Mesendoderm (in vitro differentiated cells): ENCODE measurements at regions not wholly inside any gene's neighbourhood (a gene's known extent, or its start where the extent isn't known, plus 50 kb on each side); places are given as distances from the start of the nearest gene placed in this dataset.

Experiments
- DNase-seq: peaks from one replicate; pipeline ENCODE4 v3.0.0; 2013
- H2AK5ac ChIP-seq: 2 replicates; pipeline ENCODE4 v1.6.1; 2013; ENCODE audit warnings: low read length, inconsistent platforms
- H2BK120ac ChIP-seq: 2 replicates; pipeline ENCODE4 v1.6.1; 2013; ENCODE audit warnings: low read depth, mild to moderate bottlenecking, low read length, moderate library complexity, mixed read lengths
- H2BK15ac ChIP-seq: replicated peaks from 2 replicates; pipeline ENCODE4 v1.6.1; 2013; ENCODE audit warnings: low read depth, mild to moderate bottlenecking, moderate library complexity
- H2BK5ac ChIP-seq: 2 replicates; pipeline ENCODE4 v1.6.1; 2013; ENCODE audit warnings: low read length, inconsistent platforms
- H3K18ac ChIP-seq: 2 replicates; pipeline ENCODE4 v1.6.1; 2013; ENCODE audit warnings: mild to moderate bottlenecking, low read length, mixed read lengths
- H3K23ac ChIP-seq: one replicate; pipeline ENCODE4 v1.6.1; 2013; ENCODE audit warnings: low read length
- H3K27ac ChIP-seq: 2 replicates; pipeline ENCODE4 v1.5.1; 2013; ENCODE audit warnings: low read depth, mild to moderate bottlenecking, inconsistent platforms, low read length, moderate library complexity
- H3K27me3 ChIP-seq: 2 replicates; pipeline ENCODE4 v1.6.1; 2013; ENCODE audit warnings: low read length, control low read depth, mild to moderate bottlenecking, inconsistent platforms; ENCODE audit not compliant: insufficient read depth, poor library complexity
- H3K36me3 ChIP-seq: 2 replicates; pipeline ENCODE4 v1.6.1; 2013; ENCODE audit warnings: low read length, inconsistent platforms; ENCODE audit not compliant: control insufficient read depth, insufficient read depth
- H3K4ac ChIP-seq: one replicate; pipeline ENCODE4 v1.6.1; 2013; ENCODE audit warnings: low read depth, mild to moderate bottlenecking, low read length, moderate library complexity
- H3K4me1 ChIP-seq: 2 replicates; pipeline ENCODE4 v1.6.1; 2013; ENCODE audit warnings: low read depth, low read length, inconsistent platforms; ENCODE audit not compliant: control insufficient read depth
- H3K4me2 ChIP-seq: 2 replicates; pipeline ENCODE4 v1.6.1; 2013; ENCODE audit warnings: low read length
- H3K4me3 ChIP-seq: 2 replicates; pipeline ENCODE4 v1.5.1; 2013; ENCODE audit warnings: mild to moderate bottlenecking, low read length
- H3K56ac ChIP-seq: one replicate; pipeline ENCODE4 v1.6.1; 2013; ENCODE audit warnings: low read length
- H3K79me1 ChIP-seq: 2 replicates; pipeline ENCODE4 v1.6.1; 2013; ENCODE audit warnings: low read length, inconsistent platforms
- H3K79me2 ChIP-seq: 2 replicates; pipeline ENCODE4 v1.6.1; 2013; ENCODE audit warnings: mild to moderate bottlenecking, low read length; ENCODE audit not compliant: control insufficient read depth, insufficient read depth
- H3K9ac ChIP-seq: 2 replicates; pipeline ENCODE4 v1.6.1; 2013; ENCODE audit warnings: low read length, inconsistent platforms
- H4K5ac ChIP-seq: one replicate; pipeline ENCODE4 v1.6.1; 2013; ENCODE audit warnings: low read length
- H4K8ac ChIP-seq: one replicate; pipeline ENCODE4 v1.6.1; 2013; ENCODE audit warnings: low read depth, mild to moderate bottlenecking, control low read depth, low read length, moderate library complexity
- WGBS: extraction: QIAGEN DNeasy Blood & Tissue Kit; methylation state at CpG from one replicate; pipeline ENCODE4 v1.1.7; 2013; ENCODE audit warnings: low lambda C conversion rate, missing lambda C conversion rate; ENCODE audit not compliant: insufficient coverage; ENCODE audit errors: extremely low coverage; 5-methylcytosine and 5-hydroxymethylcytosine counted together

- H3K18ac ChIP-seq, result no peak overlapping the region
- H2BK5ac ChIP-seq, result no peak overlapping the region
- no peaks in the 10 kb centered on the region for H3K79me2 ChIP-seq
- no peak overlapping the region for H2BK15ac ChIP-seq
- H4K8ac ChIP-seq, result no peak overlapping the region
- H2BK120ac ChIP-seq, result no peak overlapping the region
- no peaks in the 10 kb centered on the region for H3K79me1 ChIP-seq
- WGBS, result no CpG with 5 or more reads among the region's 2 CpGs
- H2AK5ac ChIP-seq, result no peak overlapping the region
- no peak overlapping the region for H3K4me2 ChIP-seq
- H3K9ac ChIP-seq, result no peak overlapping the region
- no peak overlapping the region for H3K56ac ChIP-seq
- no peak overlapping the region for H3K4me3 ChIP-seq
- no peaks in the 10 kb centered on the region for H3K27me3 ChIP-seq
- H3K23ac ChIP-seq, result no peak overlapping the region
- H3K27ac ChIP-seq, result no peak overlapping the region
- H3K4ac ChIP-seq, result no peak overlapping the region
- no peak for DNase-seq
- H3K36me3 ChIP-seq, result no peaks in the 10 kb centered on the region
- H4K5ac ChIP-seq, result no peak overlapping the region
- no peaks in the 10 kb centered on the region for H3K4me1 ChIP-seq
Observed at GRCh38 chr12:107488666-107489065, 196.9 kb upstream of the PWP1 start.

GRCh38 chr12:107490010-107490409 lies 195.6 kb upstream of the PWP1 start:
- H3K79me1 ChIP-seq, result no peaks in the 10 kb centered on the region
- no peak overlapping the region for H2BK15ac ChIP-seq
- no peak overlapping the region for H3K4ac ChIP-seq
- H4K5ac ChIP-seq, result no peak overlapping the region
- no peak overlapping the region for H4K8ac ChIP-seq
- H2AK5ac ChIP-seq, result no peak overlapping the region
- H3K36me3 ChIP-seq, result no peaks in the 10 kb centered on the region
- H3K23ac ChIP-seq, result no peak overlapping the region
- no peaks in the 10 kb centered on the region for H3K79me2 ChIP-seq
- no peak overlapping the region for H3K56ac ChIP-seq
- no CpG with 5 or more reads among the region's 3 CpGs for WGBS
- H3K4me1 ChIP-seq, result no peaks in the 10 kb centered on the region
- no peak overlapping the region for H3K27ac ChIP-seq
- no peak overlapping the region for H3K18ac ChIP-seq
- H3K4me2 ChIP-seq, result no peak overlapping the region
- H3K9ac ChIP-seq, result no peak overlapping the region
- no peak for DNase-seq
- H2BK5ac ChIP-seq, result no peak overlapping the region
- H3K27me3 ChIP-seq, result no peaks in the 10 kb centered on the region
- H2BK120ac ChIP-seq, result no peak overlapping the region
- no peak overlapping the region for H3K4me3 ChIP-seq

DNA sequence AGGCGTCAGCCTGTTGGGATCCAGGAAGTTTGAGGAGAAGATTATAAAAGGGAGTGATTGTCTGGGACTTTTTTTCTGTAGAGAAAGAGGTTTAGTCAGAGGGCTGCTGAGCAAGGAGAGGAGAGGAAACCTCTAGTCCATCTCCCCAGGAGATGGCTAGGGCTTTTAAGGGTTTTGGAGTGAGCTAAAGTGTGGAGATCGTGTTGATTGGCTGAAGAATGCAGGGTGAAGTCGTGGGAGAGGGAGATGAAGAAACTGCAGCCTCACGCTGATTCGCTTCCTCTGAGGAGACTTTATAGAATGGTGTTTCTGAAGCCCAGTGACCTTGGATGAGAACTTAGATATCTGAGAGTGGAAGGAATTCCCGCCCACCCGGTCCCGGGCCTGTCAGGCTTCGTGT lies 193.7 kb upstream of the PWP1 start:
- no CpG with 5 or more reads among the region's 9 CpGs for WGBS
- H3K4ac ChIP-seq, result no peak overlapping the region
- no peak overlapping the region for H3K4me2 ChIP-seq
- no peak overlapping the region for H4K5ac ChIP-seq
- H3K79me2 ChIP-seq, result no peaks in the 10 kb centered on the region
- no peaks in the 10 kb centered on the region for H3K27me3 ChIP-seq
- no peak overlapping the region for H3K56ac ChIP-seq
- no peak overlapping the region for H3K18ac ChIP-seq
- no peak overlapping the region for H3K27ac ChIP-seq
- no peaks in the 10 kb centered on the region for H3K36me3 ChIP-seq
- DNase-seq, result peak; percentile 42
- H3K79me1 ChIP-seq, result no peaks in the 10 kb centered on the region
- no peak overlapping the region for H3K4me3 ChIP-seq
- no peak overlapping the region for H2BK5ac ChIP-seq
- H4K8ac ChIP-seq, result no peak overlapping the region
- no peak overlapping the region for H2AK5ac ChIP-seq
- no peak overlapping the region for H3K9ac ChIP-seq
- H3K4me1 ChIP-seq, result no peaks in the 10 kb centered on the region
- H2BK120ac ChIP-seq, result no peak overlapping the region
- H3K23ac ChIP-seq, result no peak overlapping the region
- no peak overlapping the region for H2BK15ac ChIP-seq

DNA sequence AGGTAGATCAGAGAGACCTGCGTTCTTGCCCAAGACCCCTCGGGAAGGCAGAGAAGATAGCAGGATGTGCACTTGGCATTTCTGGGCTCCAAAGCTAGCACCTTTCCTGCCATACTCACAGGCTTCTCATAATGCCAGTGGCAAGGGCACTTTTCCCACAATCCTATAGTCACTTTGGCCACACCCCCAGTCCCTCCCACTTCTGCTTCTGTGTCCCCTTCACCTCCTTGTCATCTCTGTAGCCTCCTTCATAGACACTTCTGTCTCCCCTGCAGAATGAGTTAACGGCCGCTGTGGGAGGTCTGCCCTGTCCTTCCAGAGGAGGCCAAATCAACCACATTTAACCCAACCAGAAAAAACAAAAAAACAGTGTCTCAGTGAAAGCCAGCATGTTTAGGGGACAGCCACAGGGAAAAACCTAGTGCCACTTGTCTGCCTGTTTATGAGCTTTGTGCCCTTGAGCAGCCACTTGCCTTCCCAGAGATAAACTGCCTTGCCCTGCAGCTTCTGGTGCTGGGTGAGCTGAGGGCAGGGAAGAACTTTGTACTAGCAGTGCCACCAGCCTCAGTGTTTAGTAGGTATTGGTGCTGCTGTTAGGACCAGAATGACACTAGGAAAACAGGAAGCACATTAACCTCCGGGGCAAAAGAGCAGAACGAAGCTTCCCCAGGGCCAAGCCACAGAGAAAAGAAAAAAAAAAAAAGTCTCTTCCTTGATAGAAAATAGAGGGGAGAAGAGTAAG lies 193.0 kb upstream of the PWP1 start:
- H2AK5ac ChIP-seq, result no peak overlapping the region
- no peak overlapping the region for H2BK120ac ChIP-seq
- H3K36me3 ChIP-seq, result no peaks in the 10 kb centered on the region
- H3K4ac ChIP-seq, result no peak overlapping the region
- no peak overlapping the region for H2BK5ac ChIP-seq
- H3K4me3 ChIP-seq, result no peak overlapping the region
- H3K4me2 ChIP-seq, result no peak overlapping the region
- no peaks in the 10 kb centered on the region for H3K79me1 ChIP-seq
- DNase-seq, result no peak
- H3K27ac ChIP-seq, result no peak overlapping the region
- H3K23ac ChIP-seq, result no peak overlapping the region
- no peak overlapping the region for H3K56ac ChIP-seq
- no peaks in the 10 kb centered on the region for H3K79me2 ChIP-seq
- no peaks in the 10 kb centered on the region for H3K4me1 ChIP-seq
- no peak overlapping the region for H3K9ac ChIP-seq
- H3K27me3 ChIP-seq, result no peaks in the 10 kb centered on the region
- no peak overlapping the region for H2BK15ac ChIP-seq
- H4K8ac ChIP-seq, result no peak overlapping the region
- H4K5ac ChIP-seq, result no peak overlapping the region
- WGBS, result no CpG with 5 or more reads among the region's 6 CpGs
- no peak overlapping the region for H3K18ac ChIP-seq

GRCh38 chr12:107493135-107493494 lies 192.5 kb upstream of the PWP1 start:
- DNase-seq, result no peak
- no peak overlapping the region for H3K23ac ChIP-seq
- no peak overlapping the region for H3K18ac ChIP-seq
- H3K4me2 ChIP-seq, result no peak overlapping the region
- H3K4me3 ChIP-seq, result no peak overlapping the region
- no peak overlapping the region for H4K8ac ChIP-seq
- no peak overlapping the region for H2BK5ac ChIP-seq
- H3K79me2 ChIP-seq, result no peaks in the 10 kb centered on the region
- H3K27ac ChIP-seq, result no peak overlapping the region
- H2BK15ac ChIP-seq, result no peak overlapping the region
- H3K36me3 ChIP-seq, result no peaks in the 10 kb centered on the region
- H3K9ac ChIP-seq, result no peak overlapping the region
- no peaks in the 10 kb centered on the region for H3K79me1 ChIP-seq
- H2AK5ac ChIP-seq, result no peak overlapping the region
- no peak overlapping the region for H3K4ac ChIP-seq
- no peak overlapping the region for H3K56ac ChIP-seq
- WGBS, result no CpG with 5 or more reads among the region's 4 CpGs
- no peaks in the 10 kb centered on the region for H3K4me1 ChIP-seq
- no peaks in the 10 kb centered on the region for H3K27me3 ChIP-seq
- H4K5ac ChIP-seq, result no peak overlapping the region
- H2BK120ac ChIP-seq, result no peak overlapping the region

DNA sequence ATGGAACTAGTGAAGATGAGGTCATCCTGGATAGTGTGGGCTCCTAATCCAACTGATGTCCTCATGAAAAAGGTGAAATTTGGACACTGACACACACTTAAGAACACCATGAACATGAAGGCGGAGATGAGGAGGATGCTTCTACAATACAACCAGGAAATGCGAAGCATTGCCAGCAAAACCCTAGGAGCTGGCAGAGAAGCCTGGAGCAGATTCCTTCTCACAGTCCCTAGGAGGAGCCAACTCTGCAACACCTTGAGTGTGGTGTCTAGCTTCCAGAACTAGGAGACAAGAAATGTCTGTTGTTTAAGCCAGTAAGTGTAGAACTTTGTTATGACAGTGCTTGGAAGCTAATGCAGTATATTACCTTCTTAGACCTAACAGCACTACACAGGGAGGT lies 191.9 kb upstream of the PWP1 start:
- DNase-seq, result no peak
- no peaks in the 10 kb centered on the region for H3K36me3 ChIP-seq
- H2AK5ac ChIP-seq, result no peak overlapping the region
- no peak overlapping the region for H3K9ac ChIP-seq
- H3K23ac ChIP-seq, result no peak overlapping the region
- H3K27ac ChIP-seq, result no peak overlapping the region
- no peak overlapping the region for H2BK5ac ChIP-seq
- no peak overlapping the region for H3K4me3 ChIP-seq
- H4K5ac ChIP-seq, result no peak overlapping the region
- WGBS, result no CpG with 5 or more reads among the region's 2 CpGs
- H2BK120ac ChIP-seq, result no peak overlapping the region
- H4K8ac ChIP-seq, result no peak overlapping the region
- H3K27me3 ChIP-seq, result no peaks in the 10 kb centered on the region
- no peak overlapping the region for H2BK15ac ChIP-seq
- no peaks in the 10 kb centered on the region for H3K4me1 ChIP-seq
- H3K4me2 ChIP-seq, result no peak overlapping the region
- H3K18ac ChIP-seq, result no peak overlapping the region
- no peak overlapping the region for H3K4ac ChIP-seq
- H3K56ac ChIP-seq, result no peak overlapping the region
- H3K79me2 ChIP-seq, result no peaks in the 10 kb centered on the region
- no peaks in the 10 kb centered on the region for H3K79me1 ChIP-seq
